HEK293 (cell line): ENCODE measurements at regions not wholly inside any gene's neighbourhood (a gene's known extent, or its start where the extent isn't known, plus 50 kb on each side); places are given as distances from the start of the nearest gene placed in this dataset.

Experiments
- CTCF ChIA-PET: fragments of 350-600 bp; formaldehyde crosslinking; extraction: SDS; loops from one replicate; lab custom pipeline; 2021; ENCODE audit warnings: antibody characterized with exemption; lab: Yijun Ruan, JAX
- POLR2A ChIA-PET: fragments of 300-600 bp; formaldehyde crosslinking; extraction: SDS; loops from one replicate; lab custom pipeline; 2020; ENCODE audit warnings: antibody characterized with exemption, inconsistent platforms; lab: Yijun Ruan, JAX
- H3K27ac ChIP-seq: fragments of 200-500 bp; sonication (Bioruptor generic); 2 replicates; pipeline ENCODE4 v1.5.1; 2014; ENCODE audit warnings: low read depth, low read length, control low read depth, inconsistent platforms; ENCODE audit errors: extremely low read depth
- H3K36me3 ChIP-seq, 2 experiments: fragments of 200-500 bp in 1 of 2; sonication (Bioruptor generic) in 1 of 2; 1 replicate in 1 of 2; 2 replicates in 1 of 2; pipeline ENCODE4 v1.5.1; 2014 to 2017; ENCODE audit warnings: inconsistent platforms in 2 of 2, low read length in 2 of 2; ENCODE audit not compliant: control insufficient read depth in 2 of 2, insufficient read depth in 1 of 2
- H3K4me1 ChIP-seq: fragments of 200-500 bp; sonication (Bioruptor generic); 2 replicates; pipeline ENCODE4 v1.5.1; 2014; ENCODE audit warnings: mild to moderate bottlenecking, low read length, inconsistent platforms; ENCODE audit not compliant: control insufficient read depth, insufficient read depth
- H3K4me3 ChIP-seq: 2 replicates; pipeline ENCODE4 v1.5.1; 2011; ENCODE audit warnings: low read depth, mild to moderate bottlenecking, control low read depth, low read length, moderate library complexity
- H3K9me3 ChIP-seq: fragments of 200-500 bp; sonication (Bioruptor generic); 2 replicates; pipeline ENCODE4 v1.5.1; 2014; ENCODE audit warnings: low read depth, low read length, inconsistent platforms; ENCODE audit not compliant: control insufficient read depth, insufficient read depth
- GFI1B ChIP-seq: fragments of 450-650 bp; formaldehyde crosslinking; IDR thresholded peaks from 2 replicates; pipeline ENCODE4 v1.5.1; 2016; ENCODE audit warnings: missing biosample characterization, missing genetic modification characterization
- MYNN ChIP-seq: fragments of 450-650 bp; formaldehyde crosslinking; IDR thresholded peaks from 2 replicates; pipeline ENCODE4 v1.5.1; 2016; ENCODE audit warnings: missing biosample characterization, missing genetic modification characterization, borderline replicate concordance
- PRDM1 ChIP-seq: fragments of 450-650 bp; formaldehyde crosslinking; IDR thresholded peaks from 2 replicates; pipeline ENCODE4; 2016; ENCODE audit warnings: missing biosample characterization, missing genetic modification characterization
- SALL2 ChIP-seq: fragments of 450-650 bp; formaldehyde crosslinking; IDR thresholded peaks from 2 replicates; pipeline ENCODE4 v1.5.0; 2017; ENCODE audit warnings: missing biosample characterization, mild to moderate bottlenecking, missing genetic modification characterization, borderline replicate concordance
- SP3 ChIP-seq: fragments of 450-650 bp; formaldehyde crosslinking; IDR thresholded peaks from 2 replicates; pipeline ENCODE4 v1.5.1; 2016; ENCODE audit warnings: missing biosample characterization, missing genetic modification characterization
- ZBTB7A ChIP-seq: fragments of 450-650 bp; formaldehyde crosslinking; IDR thresholded peaks from 2 replicates; pipeline ENCODE4 v1.5.1; 2016; ENCODE audit warnings: low read depth, missing biosample characterization, missing genetic modification characterization
- ZEB2 ChIP-seq: fragments of 450-650 bp; formaldehyde crosslinking; IDR thresholded peaks from 2 replicates; pipeline ENCODE4 v1.5.1; 2016; ENCODE audit warnings: missing biosample characterization, missing genetic modification characterization
- ZNF174 ChIP-seq: fragments of 450-650 bp; formaldehyde crosslinking; IDR thresholded peaks from 2 replicates; pipeline ENCODE4 v1.5.0; 2017; ENCODE audit warnings: missing biosample characterization, mild to moderate bottlenecking, missing genetic modification characterization
- ZNF341 ChIP-seq: fragments of 450-650 bp; formaldehyde crosslinking; IDR thresholded peaks from 2 replicates; pipeline ENCODE4; 2016; ENCODE audit warnings: low read depth, missing biosample characterization, missing genetic modification characterization
- ZNF354C ChIP-seq: fragments of 450-650 bp; formaldehyde crosslinking; IDR thresholded peaks from 2 replicates; pipeline ENCODE4 v1.5.1; 2016; ENCODE audit warnings: missing biosample characterization, missing genetic modification characterization, low read depth, borderline replicate concordance
- ZNF366 ChIP-seq: fragments of 450-650 bp; formaldehyde crosslinking; conservative IDR thresholded peaks from 2 replicates; pipeline ENCODE4 v1.5.1; 2016; ENCODE audit warnings: missing biosample characterization, missing genetic modification characterization
- ZNF37A ChIP-seq: fragments of 450-650 bp; IDR thresholded peaks from 2 replicates; pipeline ENCODE4 v1.5.1; 2018; ENCODE audit warnings: missing biosample characterization, missing genetic modification characterization
- ZNF394 ChIP-seq: fragments of 450-650 bp; formaldehyde crosslinking; IDR thresholded peaks from 2 replicates; pipeline ENCODE4 v1.5.1; 2016; ENCODE audit warnings: missing biosample characterization, missing genetic modification characterization, mild to moderate bottlenecking, moderate library complexity, borderline replicate concordance
- ZNF416 ChIP-seq: fragments of 450-650 bp; formaldehyde crosslinking; IDR thresholded peaks from 2 replicates; pipeline ENCODE4 v1.5.1; 2016; ENCODE audit warnings: missing biosample characterization, missing genetic modification characterization
- ZNF433 ChIP-seq: fragments of 450-650 bp; formaldehyde crosslinking; IDR thresholded peaks from 2 replicates; pipeline ENCODE4 v1.5.1; 2016; ENCODE audit warnings: missing biosample characterization, missing genetic modification characterization, low read depth
- ZNF514 ChIP-seq: fragments of 450-650 bp; formaldehyde crosslinking; IDR thresholded peaks from 2 replicates; pipeline ENCODE4 v1.5.1; 2016; ENCODE audit warnings: missing biosample characterization, missing genetic modification characterization
- ZNF558 ChIP-seq: fragments of 450-650 bp; formaldehyde crosslinking; IDR thresholded peaks from 2 replicates; pipeline ENCODE4 v1.5.1; 2016; ENCODE audit warnings: missing biosample characterization, missing genetic modification characterization
- ZNF624 ChIP-seq: fragments of 450-650 bp; formaldehyde crosslinking; IDR thresholded peaks from 2 replicates; pipeline ENCODE4 v1.5.1; 2017; ENCODE audit warnings: missing biosample characterization, missing genetic modification characterization
- ZNF658 ChIP-seq: fragments of 450-650 bp; formaldehyde crosslinking; IDR thresholded peaks from 2 replicates; pipeline ENCODE4; 2016; ENCODE audit warnings: missing biosample characterization, missing genetic modification characterization
- ZNF768 ChIP-seq: fragments of 450-650 bp; formaldehyde crosslinking; IDR thresholded peaks from 2 replicates; pipeline ENCODE4 v1.5.1; 2018; ENCODE audit warnings: missing biosample characterization, mild to moderate bottlenecking, missing genetic modification characterization
- ZNF785 ChIP-seq: fragments of 450-650 bp; formaldehyde crosslinking; IDR thresholded peaks from 2 replicates; pipeline ENCODE4 v1.5.1; 2016; ENCODE audit warnings: missing biosample characterization, missing genetic modification characterization
- ZNF792 ChIP-seq: fragments of 450-650 bp; formaldehyde crosslinking; IDR thresholded peaks from 2 replicates; pipeline ENCODE4 v1.5.1; 2016; ENCODE audit warnings: missing biosample characterization, missing genetic modification characterization
- TF ChIP-seq, protein P1 (sequence below): fragments of 450-650 bp; formaldehyde crosslinking; IDR thresholded peaks from 2 replicates; pipeline ENCODE4 v1.5.1; 2016; ENCODE audit warnings: missing biosample characterization, missing genetic modification characterization
- TF ChIP-seq, protein P2 (sequence below): fragments of 450-650 bp; formaldehyde crosslinking; IDR thresholded peaks from 2 replicates; pipeline ENCODE4 v1.5.1; 2016; ENCODE audit warnings: missing biosample characterization, missing genetic modification characterization
- TF ChIP-seq, protein P3 (sequence below): fragments of 450-650 bp; formaldehyde crosslinking; conservative IDR thresholded peaks from 2 replicates; pipeline ENCODE4 v1.5.1; 2016; ENCODE audit warnings: low read depth, missing biosample characterization, missing genetic modification characterization
- TF ChIP-seq, protein P4 (sequence below): fragments of 450-650 bp; formaldehyde crosslinking; IDR thresholded peaks from 2 replicates; pipeline ENCODE4 v1.5.1; 2017; ENCODE audit warnings: missing biosample characterization, missing genetic modification characterization
- TF ChIP-seq, protein P5 (sequence below): fragments of 450-650 bp; formaldehyde crosslinking; IDR thresholded peaks from 2 replicates; pipeline ENCODE4 v1.5.1; 2017; ENCODE audit warnings: missing biosample characterization, missing genetic modification characterization

DNA sequence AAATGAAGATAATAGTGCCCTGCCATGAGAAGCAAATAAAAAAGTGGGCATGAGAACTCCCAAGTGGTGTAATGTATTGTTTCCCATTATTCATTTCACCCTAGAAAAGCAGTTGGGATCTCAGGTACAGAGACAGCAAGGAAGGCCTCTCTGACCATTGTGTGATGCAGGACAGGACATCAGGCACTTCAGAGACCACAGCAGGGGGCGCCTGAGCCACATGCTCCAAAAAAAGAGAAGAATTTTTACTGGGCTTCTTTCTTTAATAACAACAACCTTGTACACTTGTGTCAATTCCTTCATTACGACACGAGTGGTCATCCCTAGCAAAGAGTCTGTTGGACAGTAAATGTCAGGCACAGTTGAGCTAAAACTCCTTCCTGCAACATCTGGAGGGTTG, 533.3 kb downstream of the OMA1 start:
- ChIA-PET POLR2A (no interaction called here), CTCF (interaction anchor here (0.7 to 1.6 kb wide), 5 partner anchors 13 to 1182 kb away, joined by 3 to 5 read pairs (median 3); no protein-coding TSS in a partner anchor)
- H3K36me3 ChIP-seq, result no peaks in the 10 kb centered on the region

DNA sequence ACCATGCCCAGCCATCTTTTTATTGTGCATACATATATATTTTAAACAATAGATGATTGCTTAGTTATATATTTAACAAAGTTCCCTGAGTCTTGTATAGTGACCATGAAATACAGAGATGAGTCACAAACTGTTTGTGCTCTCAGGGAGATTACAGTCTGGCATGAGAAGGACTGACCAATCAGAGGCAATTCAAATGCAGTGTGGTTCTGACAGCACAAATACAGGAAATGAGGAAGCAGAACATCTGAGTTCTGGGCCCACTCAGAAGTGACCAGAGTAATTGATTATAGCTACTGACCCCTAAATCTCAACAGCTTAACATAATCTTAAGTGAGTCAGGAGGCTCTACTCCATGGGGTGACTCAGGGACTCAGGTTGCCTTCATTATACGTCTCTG, 534.5 kb downstream of the OMA1 start:
- no peak overlapping the region for H3K4me3 ChIP-seq
- H3K4me1 ChIP-seq, result no peaks in the 10 kb centered on the region
- POLR2A ChIA-PET, result no interaction called here
- TF ChIP-seq, protein P1, sequence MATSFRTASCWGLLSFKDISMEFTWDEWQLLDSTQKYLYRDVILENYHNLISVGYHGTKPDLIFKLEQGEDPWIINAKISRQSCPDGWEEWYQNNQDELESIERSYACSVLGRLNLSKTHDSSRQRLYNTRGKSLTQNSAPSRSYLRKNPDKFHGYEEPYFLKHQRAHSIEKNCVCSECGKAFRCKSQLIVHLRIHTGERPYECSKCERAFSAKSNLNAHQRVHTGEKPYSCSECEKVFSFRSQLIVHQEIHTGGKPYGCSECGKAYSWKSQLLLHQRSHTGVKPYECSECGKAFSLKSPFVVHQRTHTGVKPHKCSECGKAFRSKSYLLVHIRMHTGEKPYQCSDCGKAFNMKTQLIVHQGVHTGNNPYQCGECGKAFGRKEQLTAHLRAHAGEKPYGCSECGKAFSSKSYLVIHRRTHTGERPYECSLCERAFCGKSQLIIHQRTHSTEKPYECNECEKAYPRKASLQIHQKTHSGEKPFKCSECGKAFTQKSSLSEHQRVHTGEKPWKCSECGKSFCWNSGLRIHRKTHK (tag by site-specific recombination), result no peak
- TF ChIP-seq ZNF341 (tag by site-specific recombination) (no peak), ZNF624 (no peak), PRDM1 (tag by site-specific recombination) (no peak), ZNF785 (tag by site-specific recombination) (no peak), SP3 (tag by site-specific recombination) (no peak), SALL2 (tag by site-specific recombination) (no peak), ZNF416 (no peak), ZNF394 (tag by site-specific recombination) (no peak), ZNF558 (tag by site-specific recombination) (no peak), ZNF354C (tag by site-specific recombination) (no peak), ZEB2 (tag by site-specific recombination) (no peak), ZNF768 (no peak), ZNF433 (tag by site-specific recombination) (no peak), GFI1B (no peak), ZNF37A (no peak)
- TF ChIP-seq, protein P2, sequence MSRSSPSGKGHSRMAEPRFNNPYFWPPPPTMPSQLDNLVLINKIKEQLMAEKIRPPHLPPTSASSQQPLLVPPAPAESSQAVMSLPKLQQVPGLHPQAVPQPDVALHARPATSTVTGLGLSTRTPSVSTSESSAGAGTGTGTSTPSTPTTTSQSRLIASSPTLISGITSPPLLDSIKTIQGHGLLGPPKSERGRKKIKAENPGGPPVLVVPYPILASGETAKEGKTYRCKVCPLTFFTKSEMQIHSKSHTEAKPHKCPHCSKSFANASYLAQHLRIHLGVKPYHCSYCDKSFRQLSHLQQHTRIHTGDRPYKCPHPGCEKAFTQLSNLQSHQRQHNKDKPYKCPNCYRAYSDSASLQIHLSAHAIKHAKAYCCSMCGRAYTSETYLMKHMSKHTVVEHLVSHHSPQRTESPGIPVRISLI (tag by site-specific recombination), result no peak
- TF ChIP-seq, protein P3, sequence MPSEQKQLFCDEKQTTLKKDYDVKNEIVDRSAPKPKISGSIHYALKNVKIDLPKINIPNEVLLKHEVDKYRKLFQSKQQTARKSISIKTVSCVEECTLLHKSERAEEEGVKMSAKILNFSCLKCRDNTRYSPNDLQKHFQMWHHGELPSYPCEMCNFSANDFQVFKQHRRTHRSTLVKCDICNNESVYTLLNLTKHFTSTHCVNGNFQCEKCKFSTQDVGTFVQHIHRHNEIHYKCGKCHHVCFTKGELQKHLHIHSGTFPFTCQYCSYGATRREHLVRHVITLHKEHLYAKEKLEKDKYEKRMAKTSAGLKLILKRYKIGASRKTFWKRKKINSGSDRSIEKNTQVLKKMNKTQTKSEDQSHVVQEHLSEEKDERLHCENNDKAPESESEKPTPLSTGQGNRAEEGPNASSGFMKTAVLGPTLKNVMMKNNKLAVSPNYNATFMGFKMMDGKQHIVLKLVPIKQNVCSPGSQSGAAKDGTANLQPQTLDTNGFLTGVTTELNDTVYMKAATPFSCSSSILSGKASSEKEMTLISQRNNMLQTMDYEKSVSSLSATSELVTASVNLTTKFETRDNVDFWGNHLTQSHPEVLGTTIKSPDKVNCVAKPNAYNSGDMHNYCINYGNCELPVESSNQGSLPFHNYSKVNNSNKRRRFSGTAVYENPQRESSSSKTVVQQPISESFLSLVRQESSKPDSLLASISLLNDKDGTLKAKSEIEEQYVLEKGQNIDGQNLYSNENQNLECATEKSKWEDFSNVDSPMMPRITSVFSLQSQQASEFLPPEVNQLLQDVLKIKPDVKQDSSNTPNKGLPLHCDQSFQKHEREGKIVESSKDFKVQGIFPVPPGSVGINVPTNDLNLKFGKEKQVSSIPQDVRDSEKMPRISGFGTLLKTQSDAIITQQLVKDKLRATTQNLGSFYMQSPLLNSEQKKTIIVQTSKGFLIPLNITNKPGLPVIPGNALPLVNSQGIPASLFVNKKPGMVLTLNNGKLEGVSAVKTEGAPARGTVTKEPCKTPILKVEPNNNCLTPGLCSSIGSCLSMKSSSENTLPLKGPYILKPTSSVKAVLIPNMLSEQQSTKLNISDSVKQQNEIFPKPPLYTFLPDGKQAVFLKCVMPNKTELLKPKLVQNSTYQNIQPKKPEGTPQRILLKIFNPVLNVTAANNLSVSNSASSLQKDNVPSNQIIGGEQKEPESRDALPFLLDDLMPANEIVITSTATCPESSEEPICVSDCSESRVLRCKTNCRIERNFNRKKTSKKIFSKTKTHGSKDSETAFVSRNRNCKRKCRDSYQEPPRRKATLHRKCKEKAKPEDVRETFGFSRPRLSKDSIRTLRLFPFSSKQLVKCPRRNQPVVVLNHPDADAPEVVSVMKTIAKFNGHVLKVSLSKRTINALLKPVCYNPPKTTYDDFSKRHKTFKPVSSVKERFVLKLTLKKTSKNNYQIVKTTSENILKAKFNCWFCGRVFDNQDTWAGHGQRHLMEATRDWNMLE (tag by site-specific recombination), result no peak
- TF ChIP-seq, protein P4, sequence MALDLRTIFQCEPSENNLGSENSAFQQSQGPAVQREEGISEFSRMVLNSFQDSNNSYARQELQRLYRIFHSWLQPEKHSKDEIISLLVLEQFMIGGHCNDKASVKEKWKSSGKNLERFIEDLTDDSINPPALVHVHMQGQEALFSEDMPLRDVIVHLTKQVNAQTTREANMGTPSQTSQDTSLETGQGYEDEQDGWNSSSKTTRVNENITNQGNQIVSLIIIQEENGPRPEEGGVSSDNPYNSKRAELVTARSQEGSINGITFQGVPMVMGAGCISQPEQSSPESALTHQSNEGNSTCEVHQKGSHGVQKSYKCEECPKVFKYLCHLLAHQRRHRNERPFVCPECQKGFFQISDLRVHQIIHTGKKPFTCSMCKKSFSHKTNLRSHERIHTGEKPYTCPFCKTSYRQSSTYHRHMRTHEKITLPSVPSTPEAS (tag by site-specific recombination), result no peak
- no peak overlapping the region for H3K27ac ChIP-seq
- H3K36me3 ChIP-seq, result no peaks in the 10 kb centered on the region
- CTCF ChIA-PET, result no interaction called here
- H3K9me3 ChIP-seq, result no peaks in the 10 kb centered on the region

More for the DNA sequence above, 533.3 kb downstream of the OMA1 start:
- no peak for TF ChIP-seq ZNF558 (tag by site-specific recombination)
- no peak for TF ChIP-seq ZNF366 (tag by site-specific recombination)
- TF ChIP-seq ZNF792 (tag by site-specific recombination), result no peak
- TF ChIP-seq ZBTB7A (tag by site-specific recombination), result no peak
- TF ChIP-seq, protein P5, sequence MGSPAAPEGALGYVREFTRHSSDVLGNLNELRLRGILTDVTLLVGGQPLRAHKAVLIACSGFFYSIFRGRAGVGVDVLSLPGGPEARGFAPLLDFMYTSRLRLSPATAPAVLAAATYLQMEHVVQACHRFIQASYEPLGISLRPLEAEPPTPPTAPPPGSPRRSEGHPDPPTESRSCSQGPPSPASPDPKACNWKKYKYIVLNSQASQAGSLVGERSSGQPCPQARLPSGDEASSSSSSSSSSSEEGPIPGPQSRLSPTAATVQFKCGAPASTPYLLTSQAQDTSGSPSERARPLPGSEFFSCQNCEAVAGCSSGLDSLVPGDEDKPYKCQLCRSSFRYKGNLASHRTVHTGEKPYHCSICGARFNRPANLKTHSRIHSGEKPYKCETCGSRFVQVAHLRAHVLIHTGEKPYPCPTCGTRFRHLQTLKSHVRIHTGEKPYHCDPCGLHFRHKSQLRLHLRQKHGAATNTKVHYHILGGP (tag by site-specific recombination), result no peak
- TF ChIP-seq ZNF658 (tag by site-specific recombination), result no peak
- no peak for TF ChIP-seq MYNN
- no peak for TF ChIP-seq ZNF514 (tag by site-specific recombination)
- TF ChIP-seq ZNF174, result no peak
- H3K4me1 ChIP-seq, result no peaks in the 10 kb centered on the region
- no peaks in the 10 kb centered on the region for H3K9me3 ChIP-seq
- H3K27ac ChIP-seq, result no peak overlapping the region
- no peak overlapping the region for H3K4me3 ChIP-seq
